NCI-H1417 treated with DMSO at 0.1 percent for 48 hours (cell line): ENCODE measurements at regions not wholly inside any gene's neighbourhood (a gene's known extent, or its start where the extent isn't known, plus 50 kb on each side); places are given as distances from the start of the nearest gene placed in this dataset.

Source experiments
- DNase-seq: peaks from one replicate; lab custom pipeline; 2025; lab: John Stamatoyannopoulos, UW

GRCh38 chr18:24786027-24786426 is 325.6 kb downstream of the HRH4 start:
- no peak for DNase-seq

GRCh38 chr18:24790347-24790746 is 329.9 kb downstream of the HRH4 start:
- no peak for DNase-seq

- no peak for DNase-seq
These were observed 331.5 kb downstream of the HRH4 start for GRCh38 chr18:24791751-24792545.

- no peak for DNase-seq
These were observed 333.3 kb downstream of the HRH4 start for GRCh38 chr18:24793742-24794141.

- DNase-seq, result no peak
These were observed 334.7 kb downstream of the HRH4 start for GRCh38 chr18:24795129-24795528.

GRCh38 chr18:24797981-24798380 is 337.5 kb downstream of the HRH4 start:
- DNase-seq, result no peak

- no peak for DNase-seq
These were observed 338.7 kb downstream of the HRH4 start for GRCh38 chr18:24799176-24799575.

GRCh38 chr18:24799720-24800119 is 339.3 kb downstream of the HRH4 start:
- DNase-seq, result no peak

GRCh38 chr18:24801001-24801400 is 340.6 kb downstream of the HRH4 start:
- no peak for DNase-seq

DNA sequence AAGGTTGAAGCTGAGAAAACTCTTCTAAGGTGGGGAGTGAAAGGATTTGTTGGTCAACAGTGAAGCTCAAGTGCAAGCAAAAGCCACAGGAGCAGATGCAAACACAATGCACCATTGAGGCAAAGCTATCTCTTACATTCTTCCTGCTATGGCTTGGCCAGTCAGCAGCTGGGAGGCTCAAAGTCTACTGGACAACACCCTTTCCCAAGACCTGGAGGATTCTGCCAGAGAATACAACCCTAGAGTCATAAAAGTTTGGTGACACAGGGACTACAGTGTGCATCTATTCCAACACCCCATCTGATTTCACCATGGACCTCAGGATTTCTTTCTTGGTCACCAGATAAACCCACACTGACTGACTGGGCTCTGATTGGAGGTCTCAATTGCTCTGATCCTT is 342.0 kb downstream of the HRH4 start:
- no peak for DNase-seq

DNA sequence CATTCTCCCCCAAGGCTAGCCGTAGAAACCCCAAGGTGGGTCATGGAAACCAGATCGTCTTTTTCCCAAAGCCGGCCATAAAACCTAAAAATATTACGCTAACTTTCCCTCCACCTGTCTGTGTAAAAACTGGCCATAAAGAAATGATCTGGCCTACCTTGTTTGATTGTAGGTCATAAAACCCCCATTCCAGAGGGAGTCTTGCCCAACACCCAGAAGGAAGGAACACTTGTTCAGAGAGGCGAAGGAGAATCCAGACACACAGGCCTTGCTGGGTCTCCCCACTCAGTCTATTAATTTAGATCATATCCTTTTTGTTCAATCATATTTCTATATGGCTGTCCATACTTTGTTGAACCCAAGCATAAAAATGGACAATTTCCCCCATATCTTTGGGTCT is 344.7 kb downstream of the HRH4 start:
- no peak for DNase-seq

- no peak for DNase-seq
These were observed 348.9 kb downstream of the HRH4 start for GRCh38 chr18:24809173-24809950.

DNA sequence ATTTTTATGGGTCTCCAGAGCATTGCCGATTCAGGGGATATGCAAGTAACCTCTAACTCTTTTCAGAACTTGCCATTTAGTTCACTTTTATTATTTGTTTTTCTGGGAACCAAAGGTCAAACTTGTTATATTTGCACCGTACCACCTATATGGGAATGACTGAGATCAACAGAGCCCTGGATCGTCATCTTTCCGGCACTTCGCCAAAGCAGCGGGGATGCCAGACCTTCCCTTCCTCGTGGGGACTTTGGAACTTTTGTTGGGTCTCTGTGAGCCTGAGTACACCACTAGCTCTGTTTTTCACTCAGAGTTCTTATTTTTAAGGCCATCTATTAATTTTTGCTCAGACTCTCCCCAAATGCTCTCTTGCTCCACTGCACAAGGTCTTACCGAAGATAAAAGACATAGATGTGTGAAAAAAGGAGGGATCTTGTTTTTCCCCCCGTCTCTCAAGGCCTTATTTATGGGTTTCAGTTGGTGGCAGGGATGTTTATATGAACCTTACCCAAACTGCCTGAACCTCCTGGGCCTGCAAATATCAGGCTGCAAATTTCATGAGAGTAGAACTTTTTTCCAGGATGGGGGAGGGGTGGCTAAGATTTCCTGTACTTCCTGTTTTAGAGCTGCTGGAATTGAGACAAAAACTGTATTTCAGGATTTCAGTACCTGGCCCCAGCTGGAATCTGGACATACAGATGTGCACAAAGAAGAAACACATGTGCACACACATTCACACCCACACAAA is 350.3 kb downstream of the HRH4 start:
- DNase-seq, result no peak

- DNase-seq, result no peak
These were observed 351.7 kb downstream of the HRH4 start for GRCh38 chr18:24811950-24812681.

- no peak for DNase-seq
These were observed 354.1 kb downstream of the HRH4 start for GRCh38 chr18:24814521-24814920.

GRCh38 chr18:24817150-24817549 is 356.7 kb downstream of the HRH4 start:
- DNase-seq, result no peak

DNA sequence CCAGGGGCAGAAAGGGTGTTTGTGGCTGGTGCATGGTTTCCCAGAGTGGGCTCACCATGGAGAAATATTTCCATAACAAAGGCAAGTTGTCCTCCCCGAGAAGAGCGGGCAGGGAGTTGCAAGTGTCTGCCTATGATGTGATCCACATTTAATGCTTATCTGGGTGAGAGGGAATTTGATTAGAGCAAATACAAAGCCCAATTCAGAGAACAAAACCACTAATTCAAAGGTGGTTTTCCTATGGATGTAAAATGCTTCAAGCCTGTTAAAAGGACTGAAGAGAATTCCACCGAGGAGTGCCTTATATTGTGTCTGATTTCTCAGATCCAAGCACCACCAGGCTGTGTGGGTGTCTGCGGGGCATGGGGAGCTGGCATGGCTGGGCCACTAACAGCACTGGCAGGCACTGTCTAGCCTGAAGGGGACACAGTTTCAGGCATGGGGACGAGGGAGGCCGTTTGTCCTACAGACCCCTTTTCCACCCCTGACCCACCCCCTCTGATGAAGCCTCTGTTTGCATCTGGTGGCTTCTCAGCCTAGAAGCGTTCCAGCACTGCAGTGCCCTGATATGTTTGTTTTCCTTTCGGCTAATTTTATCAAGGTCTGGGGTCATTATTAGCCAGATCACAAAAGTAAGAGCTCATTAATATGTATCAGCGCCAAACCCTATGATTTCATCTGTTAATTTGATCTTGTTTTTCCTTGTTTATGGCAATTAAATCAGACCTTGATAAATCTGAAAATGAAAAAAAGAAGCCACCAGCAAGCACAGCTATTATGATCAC is 357.3 kb downstream of the HRH4 start:
- no peak for DNase-seq

- DNase-seq, result no peak
These were observed 358.0 kb downstream of the HRH4 start for GRCh38 chr18:24818441-24818840.

GRCh38 chr18:24819141-24819890 is 358.9 kb downstream of the HRH4 start:
- no peak for DNase-seq

DNA sequence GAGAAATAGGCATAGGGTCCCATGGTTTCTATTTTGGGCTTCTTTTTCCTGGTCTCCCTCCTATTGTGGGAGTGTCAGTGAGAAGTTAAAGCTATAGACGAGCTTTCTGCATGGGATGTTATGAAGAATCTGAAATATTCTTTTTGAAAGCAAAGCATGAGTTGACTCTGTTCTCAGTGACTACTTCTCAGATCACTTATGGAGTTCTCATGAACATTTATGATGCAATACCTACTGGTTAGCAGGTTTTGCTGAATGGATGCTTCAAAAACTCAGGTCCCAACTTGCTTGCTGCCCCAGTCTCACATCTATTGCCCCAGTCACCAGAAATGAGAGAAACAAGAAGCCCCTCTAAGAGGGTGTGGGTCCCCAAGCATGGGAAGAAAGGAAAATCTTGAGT is 365.0 kb downstream of the HRH4 start:
- DNase-seq, result no peak

DNA sequence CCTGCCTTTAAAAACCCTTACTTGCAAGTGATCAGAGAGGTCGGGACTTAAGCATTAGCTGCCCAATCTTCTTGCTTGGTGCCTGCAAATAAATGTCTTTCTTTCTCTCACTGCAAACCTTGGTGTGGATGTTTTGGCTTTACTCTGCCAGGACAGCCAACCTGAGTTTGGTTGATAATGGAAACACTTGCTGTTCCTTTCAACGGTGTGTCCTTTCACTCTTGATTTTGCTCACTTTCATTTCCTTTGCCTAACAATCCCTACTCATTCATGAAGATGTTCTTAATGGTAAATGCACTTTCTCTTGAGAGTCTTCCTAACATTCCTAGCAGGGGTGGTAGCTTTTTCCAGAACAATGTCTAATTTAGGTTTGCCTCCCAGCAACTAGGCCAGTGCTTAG is 366.2 kb downstream of the HRH4 start:
- DNase-seq, result no peak
